HG03039 (cell line): ENCODE measurements at regions not wholly inside any gene's neighbourhood (a gene's known extent, or its start where the extent isn't known, plus 50 kb on each side); places are given as distances from the start of the nearest gene placed in this dataset.
"Not testable (repeated sequence)": the region's sequence is repeated elsewhere in the genome, so short reads cannot be mapped to it uniquely, and the experiment has no call there.

ENCODE experiments used
- ATAC-seq: cut with Tn5 transposase; IDR thresholded peaks from one replicate; pipeline ENCODE4 v1.9.1; 2021; ENCODE audit warnings: mild to moderate bottlenecking, moderate library complexity; ENCODE audit not compliant: unreplicated experiment

GRCh38 chr21:28391938-28392849, 600.5 kb downstream of the LTN1 start:
- ATAC-seq: no peak

GRCh38 chr21:28387220-28387619, 605.5 kb downstream of the LTN1 start:
- ATAC-seq: no peak

- no peak for ATAC-seq
Observed at GRCh38 chr21:28385845-28386244, 606.8 kb downstream of the LTN1 start.

GRCh38 chr21:28381000-28381745, 611.5 kb downstream of the LTN1 start:
- not testable (repeated sequence) for ATAC-seq

- no peak for ATAC-seq
Observed at GRCh38 chr21:28380241-28380640, 612.4 kb downstream of the LTN1 start.

GRCh38 chr21:28378026-28378425, 614.7 kb downstream of the LTN1 start:
- no peak for ATAC-seq

GRCh38 chr21:28375708-28376385, 616.8 kb downstream of the LTN1 start:
- no peak for ATAC-seq

- no peak for ATAC-seq
Observed at GRCh38 chr21:28374881-28375280, 617.8 kb downstream of the LTN1 start.

- ATAC-seq: no peak
Observed at GRCh38 chr21:28371713-28372112, 621.0 kb downstream of the LTN1 start.

- no peak for ATAC-seq
Observed at GRCh38 chr21:28359300-28359699, 633.4 kb downstream of the LTN1 start.

GRCh38 chr21:28358702-28359101, 634.0 kb downstream of the LTN1 start:
- no peak for ATAC-seq

- no peak for ATAC-seq
Observed at GRCh38 chr21:28358170-28358569, 634.5 kb downstream of the LTN1 start.

- ATAC-seq: no peak
Observed at GRCh38 chr21:28357743-28358142, 634.9 kb downstream of the LTN1 start.

- no peak for ATAC-seq
Observed at GRCh38 chr21:28356422-28356821, 636.3 kb downstream of the LTN1 start.

GRCh38 chr21:28345934-28346333, 646.7 kb downstream of the LTN1 start:
- ATAC-seq: no peak

- ATAC-seq: no peak
Observed at GRCh38 chr21:28344985-28345384, 647.7 kb downstream of the LTN1 start.

DNA sequence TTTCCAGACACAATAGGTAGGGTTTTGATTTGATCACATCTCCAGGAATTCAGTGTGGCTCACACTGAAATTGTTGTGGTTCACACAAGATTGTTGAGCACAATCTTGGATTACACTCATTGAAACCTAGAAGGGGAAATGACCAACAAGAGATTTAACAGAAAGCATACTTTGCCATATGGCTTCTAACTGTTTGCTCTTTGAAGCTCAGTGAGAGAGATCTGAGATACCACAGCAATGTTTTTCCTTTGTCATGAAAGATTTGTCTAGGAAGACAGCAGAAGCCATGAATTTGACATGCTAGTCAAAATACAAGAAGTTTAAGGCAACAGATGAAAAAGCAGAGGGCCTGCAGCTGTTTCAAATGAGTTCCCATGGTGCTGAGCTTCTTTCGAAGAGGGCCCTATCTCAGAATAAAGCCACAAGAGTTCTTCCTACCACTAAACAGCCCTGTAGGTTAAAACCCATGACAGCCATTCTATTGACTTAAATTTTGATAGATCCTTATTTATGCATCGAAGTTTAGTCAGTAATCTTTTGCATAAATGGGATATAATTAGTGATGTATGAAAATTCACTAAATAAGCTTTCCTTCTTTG, 650.4 kb downstream of the LTN1 start:
- ATAC-seq: no peak

- no peak for ATAC-seq
Observed at GRCh38 chr21:28339403-28339802, 653.3 kb downstream of the LTN1 start.

DNA sequence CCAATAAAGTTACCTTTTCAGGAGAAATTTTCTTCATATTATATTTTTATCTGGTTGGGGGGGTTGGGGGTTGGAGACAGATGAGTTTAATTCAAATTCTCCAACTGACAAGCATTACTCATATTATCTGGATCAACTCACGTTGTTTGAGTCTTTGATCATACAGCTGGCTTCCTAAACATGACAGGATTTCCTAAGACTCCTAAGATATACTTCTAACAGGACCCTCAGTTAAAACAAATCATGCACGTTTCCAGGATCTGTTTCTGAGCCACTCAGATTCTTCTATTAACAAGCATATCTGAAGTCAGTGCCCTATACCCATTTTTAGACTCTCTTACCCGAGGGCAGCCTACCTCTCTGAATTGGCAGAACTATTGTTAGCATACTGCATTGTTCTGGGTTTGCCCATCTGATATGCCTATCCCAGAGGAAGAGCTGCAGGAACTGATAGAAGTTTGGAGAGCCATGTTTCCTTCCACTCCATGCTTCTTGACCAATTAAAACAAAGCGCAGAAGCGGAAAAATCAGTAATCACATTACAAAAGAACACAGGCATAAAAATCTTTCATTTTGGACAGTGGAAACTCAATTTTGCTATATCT, 653.9 kb downstream of the LTN1 start:
- no peak for ATAC-seq

DNA sequence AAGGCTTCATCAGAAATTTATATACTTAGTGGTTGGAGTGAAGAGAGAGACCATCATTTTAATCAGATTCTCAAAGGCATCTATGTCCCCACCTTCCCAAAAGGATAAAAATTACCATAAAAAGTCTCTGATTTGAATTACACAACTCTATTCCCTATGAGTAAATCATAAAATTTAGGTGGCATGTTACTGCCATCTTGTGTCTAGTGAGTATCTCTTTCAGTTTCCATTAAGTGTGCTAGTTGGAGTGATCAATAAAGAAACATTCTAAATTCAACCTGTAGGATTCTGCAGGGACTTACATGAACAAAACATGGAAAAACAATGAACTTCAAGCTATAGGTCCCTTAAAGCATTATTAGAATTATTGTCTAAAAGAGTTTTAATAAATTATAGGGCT, 655.4 kb downstream of the LTN1 start:
- no peak for ATAC-seq

- no peak for ATAC-seq
Observed at GRCh38 chr21:28336314-28336713, 656.4 kb downstream of the LTN1 start.
